ENCODE measurements at regions not wholly inside any gene's neighbourhood (a gene's known extent, or its start where the extent isn't known, plus 50 kb on each side); places are given as distances from the start of the nearest gene placed in this dataset.
"Not testable (repeated sequence)": the region's sequence is repeated elsewhere in the genome, so short reads cannot be mapped to it uniquely, and the experiment has no call there.

DNA sequence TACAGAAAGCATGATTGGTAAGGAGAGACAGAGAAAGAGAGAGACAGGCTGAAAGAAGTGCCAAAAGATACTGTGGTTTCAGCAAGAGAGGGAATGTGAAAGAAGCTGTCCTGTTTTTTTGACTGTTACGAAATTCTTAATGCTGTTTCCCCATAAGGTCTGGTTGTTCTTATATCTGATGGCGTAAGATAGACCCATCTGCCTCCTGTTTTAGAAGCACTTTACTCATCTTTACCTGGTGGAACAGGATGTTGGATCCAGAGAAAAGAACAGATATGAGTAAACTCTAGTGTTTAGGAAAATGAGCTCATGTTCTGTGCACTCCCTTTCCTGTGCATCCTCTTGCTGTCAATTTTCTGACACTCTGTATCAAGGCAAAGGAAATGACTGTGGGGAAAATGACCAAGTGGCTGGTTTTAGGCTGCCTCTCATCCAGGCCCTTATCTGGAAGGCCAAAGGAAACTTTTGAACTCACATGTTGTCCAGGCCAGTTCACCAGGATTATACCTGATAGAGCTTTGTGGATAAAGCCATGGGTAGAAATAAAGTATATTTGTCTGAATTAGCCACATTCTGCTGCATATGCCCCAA is 311.7 kb upstream of the HTR2C start:
- no peaks in the 10 kb centered on the region for H3K36me3 ChIP-seq (ENCODE audit: insufficient read depth)
- H3K27ac ChIP-seq: no peak overlapping the region
- H3K27me3 ChIP-seq (ENCODE audit: insufficient read depth, low read depth): no peaks in the 10 kb centered on the region
- H4K20me1 ChIP-seq (ENCODE audit: insufficient read depth): no peaks in the 10 kb centered on the region
- no peak overlapping the region for H3K4me3 ChIP-seq (IDR thresholded peaks at IDR 0.05; ENCODE audit: insufficient read depth, low read depth, low read length)
- H3K79me2 ChIP-seq (ENCODE audit: insufficient read depth, low read depth): no peaks in the 10 kb centered on the region
- no peaks in the 10 kb centered on the region for H3K4me1 ChIP-seq (ENCODE audit: low read depth, poor library complexity, severe bottlenecking)
- TF ChIP-seq, protein P1, sequence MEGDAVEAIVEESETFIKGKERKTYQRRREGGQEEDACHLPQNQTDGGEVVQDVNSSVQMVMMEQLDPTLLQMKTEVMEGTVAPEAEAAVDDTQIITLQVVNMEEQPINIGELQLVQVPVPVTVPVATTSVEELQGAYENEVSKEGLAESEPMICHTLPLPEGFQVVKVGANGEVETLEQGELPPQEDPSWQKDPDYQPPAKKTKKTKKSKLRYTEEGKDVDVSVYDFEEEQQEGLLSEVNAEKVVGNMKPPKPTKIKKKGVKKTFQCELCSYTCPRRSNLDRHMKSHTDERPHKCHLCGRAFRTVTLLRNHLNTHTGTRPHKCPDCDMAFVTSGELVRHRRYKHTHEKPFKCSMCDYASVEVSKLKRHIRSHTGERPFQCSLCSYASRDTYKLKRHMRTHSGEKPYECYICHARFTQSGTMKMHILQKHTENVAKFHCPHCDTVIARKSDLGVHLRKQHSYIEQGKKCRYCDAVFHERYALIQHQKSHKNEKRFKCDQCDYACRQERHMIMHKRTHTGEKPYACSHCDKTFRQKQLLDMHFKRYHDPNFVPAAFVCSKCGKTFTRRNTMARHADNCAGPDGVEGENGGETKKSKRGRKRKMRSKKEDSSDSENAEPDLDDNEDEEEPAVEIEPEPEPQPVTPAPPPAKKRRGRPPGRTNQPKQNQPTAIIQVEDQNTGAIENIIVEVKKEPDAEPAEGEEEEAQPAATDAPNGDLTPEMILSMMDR (conservative IDR thresholded peaks at IDR 0.05; ENCODE audit: low read depth, low read length): no peak
- no peak overlapping the region for H3K4me2 ChIP-seq
- no peak overlapping the region for H2AFZ ChIP-seq (ENCODE audit: low read depth)
- H3K9ac ChIP-seq: no peak overlapping the region

DNA sequence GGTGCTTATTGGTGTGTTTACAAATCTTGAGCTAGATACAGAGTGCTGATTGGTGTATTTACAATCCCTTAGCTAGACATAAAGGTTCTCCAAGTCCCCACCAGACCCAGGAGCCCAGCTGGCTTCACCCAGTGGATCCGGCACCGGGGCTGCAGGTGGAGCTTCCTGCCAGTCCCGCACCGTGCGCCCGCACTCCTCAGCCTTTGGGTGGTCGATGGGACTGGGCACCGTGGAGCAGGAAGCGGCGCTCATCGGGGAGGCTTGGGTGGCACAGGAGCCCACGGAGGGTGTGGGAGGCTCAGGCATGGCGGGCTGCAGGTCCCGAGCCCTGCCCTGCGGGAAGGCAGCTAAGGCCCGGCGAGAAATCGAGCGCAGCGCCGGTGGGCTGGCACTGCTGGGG is 313.5 kb upstream of the HTR2C start:
- not testable (repeated sequence) for H3K4me1 ChIP-seq (ENCODE audit: low read depth, poor library complexity, severe bottlenecking); H3K36me3 ChIP-seq (ENCODE audit: insufficient read depth); H4K20me1 ChIP-seq (ENCODE audit: insufficient read depth); H3K79me2 ChIP-seq (ENCODE audit: insufficient read depth, low read depth); H3K9ac ChIP-seq; H3K27ac ChIP-seq; H3K27me3 ChIP-seq (ENCODE audit: insufficient read depth, low read depth); H2AFZ ChIP-seq (ENCODE audit: low read depth); H3K4me3 ChIP-seq (IDR thresholded peaks at IDR 0.05; ENCODE audit: insufficient read depth, low read depth, low read length); H3K4me2 ChIP-seq

DNA sequence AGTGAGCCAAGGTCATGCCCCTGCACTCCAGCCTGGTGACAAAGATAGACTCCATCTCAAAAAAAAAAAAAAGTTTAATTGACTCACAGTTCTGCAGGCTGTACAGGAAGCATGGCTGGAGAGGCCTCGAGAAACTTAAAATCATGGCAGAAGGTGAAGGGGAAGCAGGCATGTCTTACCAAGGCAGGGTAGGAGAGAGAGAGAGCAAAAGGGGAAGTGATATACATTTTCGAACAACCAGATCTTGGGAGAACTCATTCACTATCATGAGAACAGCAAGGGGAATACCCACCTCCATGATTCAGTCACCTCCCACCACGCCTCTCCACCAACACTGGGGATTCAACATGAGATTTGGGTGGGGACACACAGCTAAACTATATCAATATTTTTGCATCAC is 315.2 kb upstream of the HTR2C start:
- no peaks in the 10 kb centered on the region for H3K4me1 ChIP-seq (ENCODE audit: low read depth, poor library complexity, severe bottlenecking)
- H3K79me2 ChIP-seq (ENCODE audit: insufficient read depth, low read depth): no peaks in the 10 kb centered on the region
- no peak overlapping the region for H2AFZ ChIP-seq (ENCODE audit: low read depth)
- TF ChIP-seq, protein P1 (conservative IDR thresholded peaks at IDR 0.05; ENCODE audit: low read depth, low read length): no peak
- H3K4me2 ChIP-seq: no peak overlapping the region
- no peak overlapping the region for H3K4me3 ChIP-seq (IDR thresholded peaks at IDR 0.05; ENCODE audit: insufficient read depth, low read depth, low read length)
- H3K36me3 ChIP-seq (ENCODE audit: insufficient read depth): no peaks in the 10 kb centered on the region
- H3K9ac ChIP-seq: no peak overlapping the region
- no peak overlapping the region for H3K27ac ChIP-seq
- H4K20me1 ChIP-seq (ENCODE audit: insufficient read depth): no peaks in the 10 kb centered on the region
- H3K27me3 ChIP-seq (ENCODE audit: insufficient read depth, low read depth): no peaks in the 10 kb centered on the region

GRCh38 chrX:114267142-114267541 is 316.7 kb upstream of the HTR2C start:
- Histone ChIP-seq H3K27ac (no peak overlapping the region), H3K9ac (no peak overlapping the region)
- TF ChIP-seq, protein P1 (conservative IDR thresholded peaks at IDR 0.05; ENCODE audit: low read depth, low read length): no peak

DNA sequence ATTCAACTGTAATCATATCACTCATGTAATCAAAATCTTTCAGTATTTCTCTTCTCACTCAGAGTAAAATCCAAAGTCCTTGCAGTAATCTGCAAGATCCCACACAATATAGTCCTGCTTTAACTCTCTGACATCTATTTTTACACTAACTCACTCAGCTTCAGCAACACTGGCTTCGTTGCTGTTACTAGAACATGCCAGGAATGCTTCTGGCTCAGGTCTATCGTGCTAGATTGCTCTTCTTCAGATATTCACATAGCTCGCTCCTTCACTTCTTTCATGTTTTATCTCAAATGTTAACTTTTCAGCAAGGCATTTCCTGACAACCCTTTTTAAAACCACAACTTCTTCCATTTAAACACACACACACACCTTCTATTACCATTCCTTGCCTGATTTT is 331.7 kb upstream of the HTR2C start:
- Histone ChIP-seq H4K20me1 (ENCODE audit: insufficient read depth) (no peaks in the 10 kb centered on the region), H3K27me3 (ENCODE audit: insufficient read depth, low read depth) (no peaks in the 10 kb centered on the region), H3K36me3 (ENCODE audit: insufficient read depth) (no peaks in the 10 kb centered on the region), H3K4me1 (ENCODE audit: low read depth, poor library complexity, severe bottlenecking) (no peaks in the 10 kb centered on the region), H3K4me2 (no peak overlapping the region), H3K9ac (no peak overlapping the region), H3K79me2 (ENCODE audit: insufficient read depth, low read depth) (no peaks in the 10 kb centered on the region), H2AFZ (ENCODE audit: low read depth) (no peak overlapping the region), H3K4me3 (IDR thresholded peaks at IDR 0.05; ENCODE audit: insufficient read depth, low read depth, low read length) (no peak overlapping the region), H3K27ac (no peak overlapping the region)
- TF ChIP-seq, protein P1 (conservative IDR thresholded peaks at IDR 0.05; ENCODE audit: low read depth, low read length): no peak

More at GRCh38 chrX:114267142-114267541, 316.7 kb upstream of the HTR2C start:
- Histone ChIP-seq H3K4me2 (no peak overlapping the region), H3K4me3 (IDR thresholded peaks at IDR 0.05; ENCODE audit: insufficient read depth, low read depth, low read length) (no peak overlapping the region), H3K79me2 (ENCODE audit: insufficient read depth, low read depth) (no peaks in the 10 kb centered on the region), H3K27me3 (ENCODE audit: insufficient read depth, low read depth) (no peaks in the 10 kb centered on the region), H2AFZ (ENCODE audit: low read depth) (no peak overlapping the region), H3K4me1 (ENCODE audit: low read depth, poor library complexity, severe bottlenecking) (no peaks in the 10 kb centered on the region), H4K20me1 (ENCODE audit: insufficient read depth) (no peaks in the 10 kb centered on the region), H3K36me3 (ENCODE audit: insufficient read depth) (no peaks in the 10 kb centered on the region)
